Fibroblast of pulmonary artery (primary cell): ENCODE measurements at regions not wholly inside any gene's neighbourhood (a gene's known extent, or its start where the extent isn't known, plus 50 kb on each side); places are given as distances from the start of the nearest gene placed in this dataset.

Experiments used
- DNase-seq: peaks from one replicate; pipeline ENCODE4 v3.0.0-alpha.2; 2010; ENCODE audit warnings: low read depth
- H3K4me3 ChIP-seq: replicated peaks from 2 replicates; pipeline ENCODE4 v1.5.1; 2011; ENCODE audit warnings: low read depth, mild to moderate bottlenecking, control low read depth, low read length, moderate library complexity
- CTCF ChIP-seq: IDR thresholded peaks from 2 replicates; pipeline ENCODE4 v1.5.1; 2011; ENCODE audit warnings: mild to moderate bottlenecking, control low read depth, low read length, inconsistent platforms; ENCODE audit errors: missing control alignments

- no peak for TF ChIP-seq CTCF
- H3K4me3 ChIP-seq = no peak overlapping the region
- no peak for DNase-seq
These were observed 313.7 kb downstream of the MN1 start for GRCh38 chr22:27487600-27488452.

- H3K4me3 ChIP-seq = no peak overlapping the region
- no peak for DNase-seq
- TF ChIP-seq CTCF = no peak
These were observed 312.9 kb downstream of the MN1 start for GRCh38 chr22:27488456-27489177.

GRCh38 chr22:27489178-27489675, 312.3 kb downstream of the MN1 start:
- TF ChIP-seq CTCF = no peak
- H3K4me3 ChIP-seq = no peak overlapping the region
- peak; percentile 35 for DNase-seq

GRCh38 chr22:27490080-27490479, 311.5 kb downstream of the MN1 start:
- no peak for DNase-seq
- no peak overlapping the region for H3K4me3 ChIP-seq
- TF ChIP-seq CTCF = no peak

- H3K4me3 ChIP-seq = no peak overlapping the region
- DNase-seq = no peak
- TF ChIP-seq CTCF = no peak
These were observed 309.7 kb downstream of the MN1 start for GRCh38 chr22:27491888-27492287.

- H3K4me3 ChIP-seq = no peak overlapping the region
- no peak for TF ChIP-seq CTCF
- DNase-seq = no peak
These were observed 308.9 kb downstream of the MN1 start for GRCh38 chr22:27492566-27493201.
